C4-2B (cell line): ENCODE measurements at regions not wholly inside any gene's neighbourhood (a gene's known extent, or its start where the extent isn't known, plus 50 kb on each side); places are given as distances from the start of the nearest gene placed in this dataset.

Experiments used
- CTCF ChIP-seq: fragments of 450-650 bp; conservative IDR thresholded peaks from 2 replicates; pipeline ENCODE4 v1.5.1; 2017; ENCODE audit warnings: mild to moderate bottlenecking
- ZFX ChIP-seq: fragments of 450-650 bp; IDR thresholded peaks from 2 replicates; pipeline ENCODE4 v1.6.1; 2017

- TF ChIP-seq CTCF (no peak), ZFX (no peak)
These were observed 356.7 kb downstream of the PCDH17 start for GRCh38 chr13:57988276-57988675.
